Immature natural killer cell (primary cell): ENCODE measurements at regions not wholly inside any gene's neighbourhood (a gene's known extent, or its start where the extent isn't known, plus 50 kb on each side); places are given as distances from the start of the nearest gene placed in this dataset.

Source experiments
- DNase-seq, 3 donors: peaks; one replicate each; pipeline ENCODE4 v3.0.0; 2022; ENCODE audit warnings: mixed read lengths in 1 of 3
- H3K27ac Mint-ChIP-seq, 6 donors: one replicate each; pipeline ENCODE4 v1.8.0; 2020; ENCODE audit warnings: mixed read lengths in 6 of 6, mild to moderate bottlenecking in 5 of 6, inconsistent platforms in 4 of 6, moderate library complexity in 3 of 6
- H3K27me3 Mint-ChIP-seq, 3 donors: one replicate each; pipeline ENCODE4 v1.8.0; 2020 to 2021; ENCODE audit warnings: low read depth in 3 of 3, mild to moderate bottlenecking in 3 of 3, mixed read lengths in 3 of 3, moderate library complexity in 3 of 3, inconsistent platforms in 1 of 3
- H3K36me3 Mint-ChIP-seq, 3 donors: one replicate each; pipeline ENCODE4 v1.8.0; 2020; ENCODE audit warnings: mixed read lengths in 3 of 3, inconsistent platforms in 2 of 3, mild to moderate bottlenecking in 2 of 3
- H3K4me1 Mint-ChIP-seq, 2 donors: one replicate each; pipeline ENCODE4 v1.8.0; 2020; ENCODE audit warnings: inconsistent platforms in 2 of 2, mild to moderate bottlenecking in 2 of 2, mixed read lengths in 2 of 2, moderate library complexity in 1 of 2
- H3K4me3 Mint-ChIP-seq, 5 donors: one replicate each; pipeline ENCODE4 v1.8.0; 2020; ENCODE audit warnings: mild to moderate bottlenecking in 5 of 5, mixed read lengths in 5 of 5, inconsistent platforms in 3 of 5, moderate library complexity in 3 of 5
- H3K9me3 Mint-ChIP-seq, 6 donors: one replicate each; pipeline ENCODE4 v1.8.0; 2020; ENCODE audit warnings: mild to moderate bottlenecking in 6 of 6, mixed read lengths in 6 of 6, inconsistent platforms in 4 of 6, moderate library complexity in 3 of 6

DNA sequence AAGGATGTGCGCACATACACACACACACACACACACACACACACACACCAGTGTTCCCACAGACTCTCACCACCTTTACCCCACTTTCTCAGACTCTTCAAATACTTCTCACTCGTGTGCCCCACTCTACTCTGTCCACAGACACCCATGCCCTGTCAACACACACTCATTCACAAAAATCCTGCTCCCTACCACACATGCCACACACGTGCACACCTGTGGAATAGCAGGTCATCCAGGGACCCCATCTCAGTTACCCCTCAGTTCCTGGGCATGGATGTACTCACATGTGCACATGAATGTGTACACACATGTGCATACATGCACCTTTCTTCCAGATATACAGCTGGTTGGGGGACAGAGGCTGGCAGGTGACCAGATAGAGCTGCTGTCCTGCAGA lies 142.9 kb downstream of the EMX2 start:
- DNase-seq: no peak
- Mint-ChIP-seq H3K4me1 (no peaks in the 10 kb centered on the region), H3K36me3 (no peaks in the 10 kb centered on the region), H3K4me3 (no peak overlapping the region), H3K27ac (no peak overlapping the region), H3K27me3 (peaks cover 0 to 3% (median 0%) of the 10 kb centered on the region in 3 donors), H3K9me3 (peaks cover 0 to 2% (median 0%) of the 10 kb centered on the region in 6 donors)

DNA sequence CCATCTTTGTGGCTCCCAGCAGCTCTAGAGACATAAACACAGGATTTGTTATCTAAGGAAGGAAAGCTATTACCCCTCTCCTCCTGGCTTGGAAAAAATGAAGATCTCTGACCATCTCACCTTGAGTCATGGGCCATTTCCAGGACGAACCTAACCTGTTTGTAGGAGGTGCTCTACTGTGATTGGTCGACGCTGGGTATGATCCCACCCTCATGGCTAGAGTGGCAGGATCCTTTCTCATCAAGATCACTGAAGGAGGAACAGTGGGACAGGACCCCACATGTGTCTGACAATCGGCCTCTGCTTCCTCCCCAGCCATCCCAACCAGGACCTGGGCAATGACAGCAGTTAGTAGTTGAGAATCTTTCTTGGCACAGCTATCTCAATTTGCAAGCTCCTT lies 144.1 kb downstream of the EMX2 start:
- peaks cover 0 to 3% (median 0%) of the 10 kb centered on the region in 3 donors for H3K27me3 Mint-ChIP-seq
- H3K4me1 Mint-ChIP-seq: no peaks in the 10 kb centered on the region

DNA sequence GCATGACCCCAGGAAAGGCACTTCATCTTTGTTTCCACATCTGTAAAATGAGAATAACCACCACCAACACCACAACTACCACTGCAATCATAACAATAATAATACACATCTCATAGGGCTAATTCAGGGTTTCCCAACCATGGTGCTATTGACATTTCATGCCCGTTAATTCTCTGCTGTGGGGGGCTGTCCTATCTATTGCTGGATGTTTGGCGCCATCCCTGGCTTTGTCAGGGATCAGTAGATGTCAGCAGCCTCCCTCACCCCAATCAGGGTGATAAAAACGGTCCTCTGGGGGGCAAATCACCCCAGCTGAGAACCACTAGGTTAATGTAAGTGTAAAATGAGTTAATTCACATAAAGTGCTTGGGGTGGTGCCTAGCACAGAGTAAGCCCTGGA lies 145.8 kb downstream of the EMX2 start:
- peaks cover 0 to 3% (median 1%) of the 10 kb centered on the region in 3 donors for H3K27me3 Mint-ChIP-seq
- H3K4me3 Mint-ChIP-seq: no peak overlapping the region
- peaks cover 0 to 2% (median 0%) of the 10 kb centered on the region in 6 donors for H3K9me3 Mint-ChIP-seq
- DNase-seq: no peak
- no peaks in the 10 kb centered on the region for H3K4me1 Mint-ChIP-seq
- H3K36me3 Mint-ChIP-seq: no peaks in the 10 kb centered on the region
- no peak overlapping the region for H3K27ac Mint-ChIP-seq

More for the DNA sequence above, 144.1 kb downstream of the EMX2 start:
- peaks cover 0 to 2% (median 0%) of the 10 kb centered on the region in 6 donors for H3K9me3 Mint-ChIP-seq
- no peak overlapping the region for H3K4me3 Mint-ChIP-seq
- no peaks in the 10 kb centered on the region for H3K36me3 Mint-ChIP-seq
- DNase-seq: no peak
- H3K27ac Mint-ChIP-seq: no peak overlapping the region

DNA sequence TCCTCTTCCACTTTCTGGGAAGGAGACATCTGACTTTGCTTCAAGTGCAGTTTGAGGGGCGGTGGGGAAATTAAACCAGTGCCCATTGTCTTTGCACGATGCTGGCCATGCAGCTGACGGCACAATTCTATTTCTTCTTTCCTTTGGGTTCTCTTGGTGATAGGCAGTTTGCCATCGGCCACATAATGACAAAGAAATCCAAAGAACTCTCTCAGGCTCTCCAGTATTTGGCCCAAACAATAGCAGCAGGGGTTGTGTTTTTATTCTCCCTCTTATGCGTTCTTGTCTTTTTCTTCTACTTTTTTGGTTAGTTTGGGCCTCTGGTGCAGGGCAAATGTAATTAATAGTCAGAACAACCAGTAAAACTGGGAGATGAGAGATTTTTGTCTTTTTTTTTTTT lies 147.0 kb downstream of the EMX2 start:
- Mint-ChIP-seq H3K27ac (no peak overlapping the region), H3K4me1 (no peaks in the 10 kb centered on the region), H3K9me3 (peaks cover 0 to 2% (median 0%) of the 10 kb centered on the region in 6 donors), H3K36me3 (no peaks in the 10 kb centered on the region), H3K4me3 (no peak overlapping the region), H3K27me3 (peaks cover 0 to 3% (median 1%) of the 10 kb centered on the region in 3 donors)
- DNase-seq: no peak

DNA sequence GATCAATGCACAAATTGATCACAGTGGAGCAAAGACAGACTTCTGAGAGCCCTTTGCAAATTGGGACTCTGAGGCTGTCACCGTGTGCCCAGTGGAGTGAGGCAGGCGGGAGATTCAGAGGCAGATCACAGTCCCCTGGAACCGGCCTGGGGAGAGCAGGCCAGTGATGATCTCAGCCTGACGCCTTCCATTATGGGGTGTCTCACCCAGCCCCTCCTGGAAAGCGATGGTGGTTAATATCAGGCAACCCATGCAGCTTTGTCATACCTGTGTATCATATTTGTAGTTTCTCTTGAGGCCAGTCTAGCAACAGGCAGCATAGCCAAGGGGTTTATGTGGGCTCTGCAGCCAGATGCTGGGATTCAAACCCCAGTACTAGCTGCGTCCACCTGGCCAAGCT lies 147.8 kb downstream of the EMX2 start:
- H3K4me1 Mint-ChIP-seq: no peaks in the 10 kb centered on the region
- DNase-seq: no peak
- no peak overlapping the region for H3K27ac Mint-ChIP-seq
- H3K4me3 Mint-ChIP-seq: no peak overlapping the region
- peaks cover 0 to 3% (median 1%) of the 10 kb centered on the region in 3 donors for H3K27me3 Mint-ChIP-seq
- peaks cover 0 to 2% (median 0%) of the 10 kb centered on the region in 6 donors for H3K9me3 Mint-ChIP-seq
- no peaks in the 10 kb centered on the region for H3K36me3 Mint-ChIP-seq

DNA sequence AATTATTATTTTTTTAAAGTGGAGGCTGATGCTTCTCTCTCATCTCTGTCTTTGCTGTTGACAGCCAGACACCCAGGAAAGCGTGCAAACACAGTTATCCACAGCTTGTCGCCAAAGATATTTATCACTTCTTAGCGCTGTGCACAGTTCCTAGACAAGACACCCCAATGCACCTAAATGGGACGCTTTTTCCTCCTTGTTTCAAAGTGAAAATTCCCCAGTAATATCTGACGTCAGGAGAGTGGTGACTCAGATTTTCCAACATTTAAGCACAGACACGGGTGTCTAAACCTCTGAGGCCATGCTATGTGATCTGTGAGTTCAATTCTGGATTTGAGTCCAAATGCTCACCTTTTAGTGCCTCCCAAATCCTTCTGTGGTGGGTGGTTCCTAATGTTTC lies 151.6 kb downstream of the EMX2 start:
- H3K4me1 Mint-ChIP-seq: no peaks in the 10 kb centered on the region
- no peak overlapping the region for H3K4me3 Mint-ChIP-seq
- H3K27ac Mint-ChIP-seq: no peak overlapping the region
- DNase-seq: no peak
- no peaks in the 10 kb centered on the region for H3K36me3 Mint-ChIP-seq
- peaks cover 1 to 4% (median 3%) of the 10 kb centered on the region in 3 donors for H3K27me3 Mint-ChIP-seq
- H3K9me3 Mint-ChIP-seq: no peaks in the 10 kb centered on the region

DNA sequence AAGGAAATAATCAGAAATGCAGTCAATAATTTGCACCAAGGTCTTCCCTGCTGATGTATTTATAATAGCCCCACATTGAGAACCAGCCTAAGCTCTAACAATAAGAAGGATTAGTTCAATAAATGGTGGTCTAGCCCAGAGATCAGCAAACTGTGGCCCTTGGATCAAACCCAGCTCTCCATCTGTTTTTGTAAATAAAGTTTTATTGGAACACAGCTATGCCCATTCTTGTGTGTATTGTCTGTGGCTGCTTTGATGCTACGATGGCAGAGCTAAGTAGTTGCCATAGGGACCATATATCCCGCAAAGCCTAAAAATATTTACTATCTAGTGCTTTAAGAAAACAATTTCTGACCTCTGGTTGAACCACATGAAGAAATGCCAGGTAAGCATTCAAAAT lies 154.9 kb downstream of the EMX2 start:
- Mint-ChIP-seq H3K4me1 (no peaks in the 10 kb centered on the region), H3K27me3 (peaks cover 1 to 4% (median 3%) of the 10 kb centered on the region in 3 donors), H3K27ac (no peak overlapping the region), H3K36me3 (no peaks in the 10 kb centered on the region), H3K4me3 (no peak overlapping the region), H3K9me3 (no peaks in the 10 kb centered on the region)
- DNase-seq: no peak

DNA sequence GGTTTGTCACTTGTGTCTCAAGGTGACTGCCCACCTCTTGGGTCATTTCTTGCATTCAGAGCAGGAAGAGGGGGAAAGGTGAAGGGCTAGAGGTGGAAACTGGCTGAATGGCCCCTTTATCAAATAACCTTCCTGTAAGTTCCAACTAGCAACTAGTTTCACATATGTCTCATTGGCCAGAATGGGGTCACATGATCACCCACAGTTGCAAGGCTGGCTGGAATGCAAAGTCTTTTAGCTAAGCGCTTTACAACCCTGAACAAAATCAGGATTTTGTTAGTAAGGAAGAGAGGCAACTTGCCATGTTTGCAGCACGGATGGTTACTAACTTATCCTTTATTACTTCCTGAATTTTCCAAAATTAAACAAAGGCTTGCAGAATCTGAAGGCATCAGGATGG lies 156.3 kb downstream of the EMX2 start:
- no peak overlapping the region for H3K27ac Mint-ChIP-seq

DNA sequence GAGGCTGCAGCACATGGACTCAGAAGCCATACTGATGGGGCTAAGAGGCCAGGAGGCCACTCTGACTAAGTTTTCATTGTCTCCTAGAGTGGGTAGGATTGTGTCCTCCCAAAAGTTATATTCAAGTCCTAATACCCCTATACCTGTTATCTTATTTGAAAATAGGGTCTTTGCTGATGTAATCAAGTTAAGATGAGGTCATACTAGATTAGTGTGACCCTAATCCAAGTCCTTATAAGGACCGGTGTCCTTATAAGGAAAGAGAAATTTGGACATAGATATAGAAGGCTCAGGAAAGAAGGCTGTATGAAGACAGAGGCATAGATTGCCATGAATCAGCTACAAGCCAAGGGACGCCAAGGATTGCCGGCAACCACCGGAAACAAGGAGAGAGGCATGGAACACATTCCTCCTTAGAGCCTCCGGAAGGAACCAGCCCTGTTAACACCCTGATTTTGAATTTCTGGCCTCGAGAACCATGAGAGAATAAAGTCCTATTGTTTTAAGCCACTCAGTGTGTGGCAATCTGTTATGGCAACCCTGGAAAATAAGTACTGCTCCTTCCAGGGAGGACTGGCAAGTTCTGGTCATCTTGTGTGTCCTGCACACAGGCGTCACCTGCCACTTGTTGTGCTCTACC lies 157.0 kb downstream of the EMX2 start:
- H3K4me3 Mint-ChIP-seq: no peak overlapping the region
- H3K9me3 Mint-ChIP-seq: no peaks in the 10 kb centered on the region
- H3K27me3 Mint-ChIP-seq: peaks cover 0 to 4% (median 4%) of the 10 kb centered on the region in 3 donors
- DNase-seq: no peak
- no peak overlapping the region for H3K27ac Mint-ChIP-seq
- no peaks in the 10 kb centered on the region for H3K36me3 Mint-ChIP-seq
- H3K4me1 Mint-ChIP-seq: no peaks in the 10 kb centered on the region

More for the DNA sequence above, 156.3 kb downstream of the EMX2 start:
- Mint-ChIP-seq H3K4me3 (no peak overlapping the region), H3K36me3 (no peaks in the 10 kb centered on the region), H3K9me3 (no peaks in the 10 kb centered on the region), H3K4me1 (no peaks in the 10 kb centered on the region), H3K27me3 (peaks cover 0 to 4% (median 3%) of the 10 kb centered on the region in 3 donors)
- DNase-seq: no peak

DNA sequence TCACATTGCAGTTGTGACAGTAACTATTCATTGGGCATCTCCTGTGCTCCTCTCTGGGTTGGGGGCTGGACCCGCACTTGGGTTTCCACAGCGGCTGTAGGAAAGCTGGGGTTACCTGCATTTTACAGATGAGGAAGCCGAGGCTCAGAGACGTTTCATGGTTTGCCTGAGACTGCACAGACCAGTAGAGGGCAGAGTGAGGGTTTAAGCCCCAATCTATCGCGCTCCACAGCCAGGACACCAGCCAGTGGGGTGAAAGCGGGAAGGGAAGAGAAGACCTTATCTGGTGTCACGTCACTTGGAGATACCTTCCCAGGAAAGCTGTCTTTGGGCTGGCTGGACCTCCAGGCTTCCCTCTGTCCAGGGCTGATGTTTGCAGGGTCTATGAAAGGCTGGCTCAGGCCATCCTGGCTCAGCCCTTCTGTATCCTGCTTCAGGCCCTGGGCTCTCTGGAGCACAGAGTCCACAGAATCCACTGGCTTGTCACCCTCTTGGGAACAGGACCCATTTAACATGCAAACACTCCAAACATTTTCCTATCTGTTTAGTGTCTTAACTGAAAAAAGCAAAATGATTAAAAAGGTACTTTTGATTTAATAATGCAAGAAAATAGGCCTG lies 167.7 kb downstream of the EMX2 start:
- Mint-ChIP-seq H3K27ac (no peak overlapping the region), H3K9me3 (peaks cover 0 to 2% (median 0%) of the 10 kb centered on the region in 6 donors), H3K36me3 (no peaks in the 10 kb centered on the region), H3K27me3 (peaks cover 2 to 4% (median 2%) of the 10 kb centered on the region in 3 donors), H3K4me1 (no peaks in the 10 kb centered on the region), H3K4me3 (no peak overlapping the region)
- DNase-seq: no peak

DNA sequence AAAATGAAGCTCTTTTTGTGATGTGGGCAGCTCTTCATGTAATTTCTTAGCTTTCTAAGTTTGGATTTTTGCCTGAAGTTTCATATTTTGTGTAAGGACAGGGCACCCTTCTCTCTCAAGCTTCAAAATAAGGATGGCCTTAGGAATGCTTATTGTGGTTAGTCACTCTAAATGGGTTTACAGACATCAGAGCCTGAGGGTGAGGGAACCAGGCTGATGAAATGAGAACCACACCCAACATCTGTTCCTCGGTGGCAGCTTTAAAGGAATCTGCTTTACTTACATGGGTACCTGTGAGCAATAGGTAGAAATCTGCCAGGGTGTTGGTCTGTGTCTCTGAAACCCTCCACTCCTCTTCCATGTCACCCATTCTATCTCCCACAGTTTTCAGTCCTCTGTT lies 174.3 kb downstream of the EMX2 start:
- DNase-seq: no peak
- Mint-ChIP-seq H3K4me1 (no peaks in the 10 kb centered on the region), H3K36me3 (no peaks in the 10 kb centered on the region), H3K27ac (no peak overlapping the region), H3K9me3 (peaks cover 0 to 2% (median 0%) of the 10 kb centered on the region in 6 donors), H3K27me3 (peaks cover 0 to 4% (median 2%) of the 10 kb centered on the region in 3 donors), H3K4me3 (no peak overlapping the region)

DNA sequence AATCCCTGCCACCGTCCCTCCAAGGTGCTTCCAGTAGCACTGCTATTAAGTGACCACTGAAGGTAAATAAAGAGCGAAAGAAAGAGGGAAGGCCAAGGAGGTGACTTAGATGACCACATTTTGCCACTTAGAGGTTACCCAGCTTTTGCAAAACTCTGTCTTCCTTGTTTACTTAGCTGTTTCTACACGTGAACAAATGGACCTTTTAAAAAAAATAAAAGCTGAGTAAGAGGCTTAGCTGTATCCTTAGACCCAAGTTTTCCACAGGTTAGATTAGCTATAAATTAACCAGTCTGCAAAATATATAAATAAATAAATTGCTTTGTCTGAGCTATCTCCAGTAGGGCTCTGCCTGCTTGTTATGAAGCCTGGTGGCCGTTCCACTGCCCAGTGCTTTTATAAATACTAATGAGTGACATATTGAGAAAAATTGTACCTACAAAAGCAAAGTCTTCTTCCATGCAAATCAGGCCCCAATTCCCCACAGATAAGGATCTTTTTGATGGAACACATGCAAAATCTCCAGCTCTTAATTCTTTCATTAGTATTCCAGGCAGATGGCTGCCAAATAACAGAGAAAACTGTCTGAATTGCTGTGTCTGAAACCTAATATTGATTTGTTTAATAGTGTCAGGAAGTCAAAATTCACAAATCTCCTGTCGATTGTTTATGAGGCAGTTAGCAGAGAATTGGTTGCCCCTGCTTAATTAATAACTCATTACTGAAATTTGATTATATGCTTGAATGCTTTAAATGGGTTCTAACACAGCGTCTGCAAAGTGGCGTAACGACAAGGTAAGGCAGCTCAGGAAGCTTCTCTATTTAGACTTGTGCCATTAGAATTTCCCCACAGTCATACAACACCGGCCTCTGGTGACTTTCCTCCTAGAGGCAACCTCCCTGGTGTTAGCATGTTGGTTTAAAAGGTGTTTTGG lies 176.7 kb downstream of the EMX2 start:
- H3K36me3 Mint-ChIP-seq: no peaks in the 10 kb centered on the region
- H3K9me3 Mint-ChIP-seq: no peaks in the 10 kb centered on the region
- no peak overlapping the region for H3K27ac Mint-ChIP-seq
- no peak for DNase-seq
- H3K27me3 Mint-ChIP-seq: peaks cover 0 to 2% (median 0%) of the 10 kb centered on the region in 3 donors
- H3K4me1 Mint-ChIP-seq: no peaks in the 10 kb centered on the region
- H3K4me3 Mint-ChIP-seq: no peak overlapping the region

DNA sequence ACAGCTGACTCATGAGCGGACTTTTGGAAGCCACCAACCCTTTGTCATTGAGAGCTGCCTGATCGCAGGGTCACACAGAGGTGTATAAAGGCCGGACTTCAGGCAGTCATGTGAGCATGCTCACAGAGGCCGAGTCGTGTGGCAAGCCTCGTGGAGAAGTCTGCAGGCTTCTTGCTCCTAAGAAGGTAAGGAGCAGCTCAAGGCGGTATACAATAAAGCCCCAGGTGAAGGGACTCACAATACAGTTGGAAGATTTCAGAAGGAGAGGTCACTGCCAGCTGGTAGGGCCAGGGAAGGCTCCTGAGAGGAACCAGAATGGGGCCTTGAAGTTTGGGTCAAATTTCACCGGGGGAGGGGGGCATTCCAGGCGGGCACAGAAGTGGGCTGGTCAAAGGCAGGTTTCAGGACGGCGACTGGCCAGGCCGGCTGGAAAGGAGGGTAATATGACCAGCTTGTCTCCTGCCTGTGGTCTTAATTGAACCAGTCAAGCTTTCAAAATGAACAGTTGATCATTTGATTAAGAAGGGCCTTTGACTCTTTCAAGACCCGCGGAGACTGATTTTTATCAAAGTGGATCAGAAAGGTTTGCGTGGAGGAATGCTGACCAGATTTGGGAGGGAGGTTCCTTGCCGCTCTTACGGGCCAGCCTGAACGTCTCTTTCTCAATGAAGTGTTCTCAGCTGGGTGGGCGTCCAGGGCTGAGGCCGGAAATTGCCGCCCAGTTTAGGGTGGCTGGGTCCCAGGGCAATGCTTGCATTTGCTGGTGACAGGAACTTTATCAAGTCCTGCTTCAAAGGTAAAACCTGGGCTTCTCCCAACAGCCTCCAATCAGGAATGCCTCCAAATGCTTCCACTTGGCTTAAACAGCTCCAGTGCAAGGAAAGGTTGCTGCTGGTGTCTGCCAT lies 178.6 kb downstream of the EMX2 start:
- Mint-ChIP-seq H3K4me3 (no peak overlapping the region), H3K4me1 (no peaks in the 10 kb centered on the region), H3K9me3 (no peaks in the 10 kb centered on the region), H3K27ac (no peak overlapping the region), H3K36me3 (no peaks in the 10 kb centered on the region), H3K27me3 (peaks cover 0 to 2% (median 0%) of the 10 kb centered on the region in 3 donors)
- DNase-seq: no peak
